ENCODE measurements at regions not wholly inside any gene's neighbourhood (a gene's known extent, or its start where the extent isn't known, plus 50 kb on each side); places are given as distances from the start of the nearest gene placed in this dataset.

DNA sequence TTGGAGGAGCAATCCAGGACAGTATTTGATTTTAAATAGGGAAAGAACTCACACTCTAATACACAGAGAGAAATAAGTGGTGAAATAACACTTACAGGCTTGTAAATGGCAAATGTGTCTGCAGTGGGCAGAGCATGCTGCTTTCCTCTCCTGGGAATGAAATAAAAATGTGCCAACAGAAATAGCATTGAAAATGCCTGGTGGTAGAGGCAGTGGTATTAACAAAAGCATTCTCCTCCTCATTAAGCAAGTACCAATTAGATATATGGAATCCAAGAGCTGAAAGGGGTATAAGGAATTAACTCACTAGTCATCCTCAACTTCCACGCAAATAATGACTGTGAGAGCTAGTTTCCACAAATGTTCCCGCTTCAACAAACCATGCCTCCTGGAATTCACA lies 364.1 kb upstream of the KCNMB2 start (continued):
- no peak for TF ChIP-seq SIRT6 (IDR thresholded peaks at IDR 0.05; ENCODE audit: low read length)
- TF ChIP-seq NANOG (IDR thresholded peaks at IDR 0.05; ENCODE audit: insufficient read depth, low read depth, low read length, poor library complexity, severe bottlenecking): no peak
